NCI-H187 treated with DMSO at 0.1 percent for 48 hours (cell line): ENCODE measurements at regions not wholly inside any gene's neighbourhood (a gene's known extent, or its start where the extent isn't known, plus 50 kb on each side); places are given as distances from the start of the nearest gene placed in this dataset.
"Not testable (repeated sequence)": the region's sequence is repeated elsewhere in the genome, so short reads cannot be mapped to it uniquely, and the experiment has no call there.

Source experiments
- DNase-seq: peaks from one replicate; lab custom pipeline; 2025; lab: John Stamatoyannopoulos, UW

DNA sequence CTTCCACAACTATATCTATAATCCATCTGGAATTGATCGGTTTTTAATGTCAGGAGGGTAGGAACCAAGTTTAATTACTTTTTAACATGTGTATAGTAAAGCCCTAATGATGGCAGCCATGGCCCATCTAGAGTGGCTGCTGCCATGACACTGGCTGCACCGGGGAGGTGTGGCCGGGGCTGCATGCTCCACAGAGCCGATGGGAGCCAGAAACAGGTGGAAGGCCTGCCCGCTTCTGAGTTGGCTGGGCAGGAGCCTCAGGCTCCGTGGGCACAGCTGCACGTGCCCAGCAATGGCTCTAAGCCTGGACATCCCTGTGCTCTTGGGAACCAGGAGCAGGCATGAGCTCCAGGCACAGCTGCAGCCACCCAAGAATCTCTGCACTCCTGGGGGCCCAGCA lies 73.0 kb downstream of the GBP6 start:
- DNase-seq: no peak

DNA sequence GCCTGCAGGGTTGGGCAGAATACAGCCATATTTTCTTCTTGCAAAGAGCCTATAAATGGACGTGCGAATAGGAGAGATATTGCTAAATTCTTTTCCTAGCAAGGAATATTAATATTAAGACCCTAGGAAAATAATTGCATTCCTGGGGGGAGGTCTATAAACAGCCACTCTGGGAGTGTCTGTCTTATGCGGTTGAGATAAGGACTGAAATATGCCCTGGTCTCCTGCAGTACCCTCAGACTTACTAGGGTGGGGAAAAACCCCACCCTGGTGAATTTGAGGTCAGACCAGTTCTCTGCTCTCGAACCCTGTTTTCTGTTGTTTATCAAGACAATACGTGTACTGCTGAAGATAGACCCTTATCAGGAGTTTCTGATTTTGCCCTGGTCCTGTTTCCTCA lies 74.4 kb downstream of the GBP6 start:
- not testable (repeated sequence) for DNase-seq

DNA sequence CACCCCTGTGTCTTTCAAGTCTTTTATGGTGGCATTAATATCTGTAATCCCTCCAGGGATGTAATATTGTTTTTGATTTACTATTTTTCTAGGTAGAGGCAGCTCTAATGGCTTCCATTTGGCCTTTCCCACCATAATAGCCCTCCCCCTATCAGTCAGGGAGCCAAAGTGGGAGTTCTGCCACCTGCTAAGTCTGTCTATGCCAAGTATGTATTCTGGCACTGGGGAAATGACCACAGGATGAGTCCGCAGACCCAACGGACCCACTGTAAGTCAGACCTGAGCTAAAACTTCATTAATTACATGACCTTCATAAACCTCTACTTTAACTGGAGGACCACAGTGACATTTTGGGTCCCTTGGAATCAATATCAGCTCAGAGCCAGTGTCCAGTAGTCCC lies 77.1 kb downstream of the GBP6 start:
- no peak for DNase-seq

DNA sequence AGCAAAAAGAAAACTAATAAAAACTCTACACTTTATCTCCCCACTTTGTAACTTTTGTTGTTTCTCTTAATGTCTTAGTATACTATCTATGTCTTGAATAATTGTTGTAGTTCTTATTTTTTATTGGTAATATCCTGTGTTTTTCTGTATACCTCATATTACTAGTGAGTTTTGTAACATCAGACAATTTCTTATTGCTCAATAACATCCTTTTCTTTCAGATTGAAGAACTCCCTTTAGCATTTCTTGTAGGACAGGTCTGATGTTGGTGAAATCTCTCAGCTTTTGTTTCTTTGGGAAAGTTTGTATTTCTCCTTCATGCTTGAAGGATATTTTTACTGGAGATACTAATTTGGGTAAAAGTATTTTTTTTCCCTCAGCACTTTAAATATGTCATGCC lies 79.8 kb upstream of the LRRC8B start:
- no peak for DNase-seq

DNA sequence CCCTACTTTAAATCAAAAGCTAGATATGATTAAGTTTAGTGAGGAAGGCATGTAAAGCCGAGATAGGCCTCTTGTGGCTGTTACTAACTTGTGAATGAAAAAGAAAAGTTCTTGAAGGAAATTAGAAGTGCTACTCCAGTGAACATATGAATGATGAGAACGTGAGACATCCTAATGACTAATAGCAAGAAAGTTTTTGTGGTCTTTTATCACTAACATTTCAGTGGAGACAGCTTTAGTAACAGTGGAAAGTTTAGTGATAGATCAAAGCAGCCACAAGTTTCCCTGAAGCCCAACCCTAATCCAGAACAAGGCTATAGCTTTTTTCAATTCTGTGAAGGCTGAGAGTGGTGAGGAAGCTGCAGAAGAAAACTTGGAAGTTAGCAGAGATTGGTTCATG lies 73.6 kb upstream of the LRRC8B start:
- no peak for DNase-seq

DNA sequence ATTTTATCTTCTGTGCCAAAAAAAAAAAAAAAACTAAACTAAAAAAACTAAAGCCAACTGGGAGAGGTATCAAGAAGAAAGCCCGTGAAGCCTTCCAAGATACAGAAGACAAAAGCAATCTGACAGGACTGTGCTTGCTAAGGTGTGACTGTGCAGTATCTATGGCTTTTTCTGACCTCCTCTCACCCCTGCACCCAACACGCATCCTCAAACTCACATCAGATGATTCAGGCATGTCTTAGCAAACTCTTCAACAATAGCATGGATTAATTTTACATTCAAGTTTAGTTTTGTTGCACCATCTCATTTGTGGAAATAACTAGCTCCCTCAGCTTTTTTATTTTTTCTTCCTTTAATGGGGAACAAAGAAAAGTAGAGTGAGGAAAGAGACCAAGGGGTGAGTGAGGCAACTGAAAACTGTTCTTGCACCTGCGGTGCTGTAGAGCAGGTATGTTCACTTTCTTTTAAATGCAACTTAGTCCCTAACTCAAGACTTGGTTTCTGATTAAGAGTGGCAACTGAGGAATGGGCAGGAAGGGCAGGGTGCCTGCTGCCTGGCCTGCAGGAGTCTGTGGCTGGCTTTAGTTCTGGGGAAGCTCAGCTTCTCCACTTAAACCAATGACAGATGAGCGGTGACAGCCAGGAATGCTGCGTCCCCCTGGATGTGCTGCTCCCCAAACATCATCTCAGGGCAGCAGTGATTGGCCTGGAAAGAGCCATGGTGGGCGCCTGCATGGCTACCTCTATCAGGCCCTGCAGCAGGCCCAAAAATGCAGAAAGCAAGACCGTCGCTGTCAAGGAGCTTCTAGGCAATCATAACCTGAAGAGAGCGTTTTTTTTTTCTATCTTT lies 71.3 kb upstream of the LRRC8B start:
- DNase-seq: no peak

DNA sequence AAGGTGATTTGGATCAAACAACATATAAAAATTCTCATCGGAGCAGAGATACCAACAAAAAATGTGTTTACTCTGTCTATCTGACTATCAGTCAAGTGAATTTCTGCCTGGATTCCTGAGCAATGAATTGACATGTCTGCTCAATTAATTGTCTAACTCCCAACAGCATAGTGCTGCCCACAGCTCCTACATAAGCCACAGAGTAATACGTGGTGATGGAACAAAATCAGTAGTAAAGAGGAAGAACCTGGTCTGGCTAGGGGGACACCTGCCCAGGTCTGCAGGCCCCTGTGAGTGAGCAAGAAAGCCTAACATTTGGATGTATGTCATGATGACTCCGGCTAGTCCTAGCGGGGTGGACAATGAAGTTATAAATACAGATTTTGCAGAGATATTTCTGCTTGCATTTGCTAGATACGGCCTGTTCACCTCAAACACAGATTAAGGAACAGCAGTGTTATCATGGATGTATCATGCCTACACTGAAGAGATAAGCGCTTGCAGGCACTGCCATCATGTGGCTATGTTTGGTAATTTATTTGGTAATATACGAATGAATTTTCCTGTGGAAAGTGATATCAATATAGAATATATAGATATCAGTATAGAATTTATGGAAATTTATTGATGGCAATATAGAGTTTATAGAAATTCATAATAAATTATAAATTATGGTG lies 69.6 kb upstream of the LRRC8B start:
- DNase-seq: peak; percentile 4

DNA sequence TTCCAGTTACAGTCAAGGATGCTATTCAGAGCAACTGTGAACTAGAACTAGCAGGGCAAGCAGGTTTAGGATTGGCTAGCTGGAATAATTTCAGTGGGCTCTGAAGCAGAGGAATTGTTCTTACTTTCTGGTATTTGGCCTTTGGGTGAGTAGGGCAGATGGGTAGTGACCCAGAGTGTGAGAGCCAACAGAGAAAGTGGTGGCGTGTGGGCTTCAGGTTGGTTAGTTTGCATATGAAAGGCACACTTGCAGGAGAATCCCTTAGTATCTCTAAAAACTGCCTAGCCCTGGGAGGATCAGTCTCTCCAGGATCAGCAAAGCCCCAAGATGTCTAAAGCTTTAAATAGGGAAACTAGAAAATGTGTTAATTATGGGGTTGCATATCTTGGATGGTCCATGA lies 67.6 kb upstream of the LRRC8B start:
- no peak for DNase-seq

DNA sequence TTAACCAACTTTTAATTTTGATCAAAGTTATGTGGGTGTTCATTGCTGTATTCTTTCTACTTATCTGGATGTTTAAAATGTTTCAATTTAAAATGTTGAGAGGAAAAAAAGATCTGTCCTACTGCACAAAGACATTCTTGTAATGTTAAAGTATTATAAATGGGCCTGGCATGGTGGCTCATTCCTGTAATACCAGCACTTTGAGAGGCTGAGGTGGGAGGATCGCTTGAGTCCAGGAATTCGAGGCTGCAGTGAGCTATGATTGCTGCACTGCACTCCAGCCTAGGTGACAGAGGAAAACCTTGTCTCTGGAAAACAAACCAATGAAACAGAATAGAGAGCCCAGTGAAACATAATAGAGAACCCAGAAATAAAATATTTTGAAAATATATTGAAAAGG lies 65.5 kb upstream of the LRRC8B start:
- DNase-seq: no peak

DNA sequence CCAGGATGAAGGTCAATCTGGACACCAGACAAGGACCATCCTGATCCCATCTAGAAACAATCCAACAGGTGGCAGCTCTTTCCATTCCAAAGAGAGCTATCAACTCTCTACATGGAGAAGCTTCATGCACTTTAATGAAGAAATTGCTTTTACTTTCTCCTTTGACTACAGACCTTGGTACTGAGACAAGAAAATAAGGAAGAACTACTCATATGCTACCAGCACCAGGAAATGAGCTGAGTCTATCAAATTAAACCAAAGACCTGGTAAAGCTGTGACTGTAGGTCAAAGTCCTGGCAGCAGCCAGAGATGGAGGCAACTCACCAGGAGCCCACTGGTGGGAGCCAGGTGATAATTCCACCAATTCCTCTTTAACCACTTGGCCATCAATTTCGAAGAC lies 64.3 kb upstream of the LRRC8B start:
- DNase-seq: no peak

DNA sequence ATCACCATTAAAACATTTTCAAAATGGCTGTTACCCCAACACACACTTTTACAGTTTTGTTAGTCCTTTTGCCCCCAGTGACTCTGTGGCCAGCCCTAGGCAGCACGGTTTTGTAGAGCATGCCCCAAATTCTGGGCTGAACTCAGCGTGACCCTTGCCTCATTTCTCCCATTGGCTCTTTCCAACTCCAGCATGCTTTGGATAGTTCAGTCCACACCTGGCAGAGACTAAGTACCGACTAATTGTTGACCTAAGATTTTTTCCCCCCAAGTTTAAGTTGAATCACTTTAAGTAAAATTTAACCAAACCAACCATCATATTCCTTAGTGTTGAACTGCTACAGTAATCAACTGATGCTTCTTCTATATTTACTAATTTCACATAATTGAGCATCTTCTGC lies 62.4 kb upstream of the LRRC8B start:
- DNase-seq: no peak

DNA sequence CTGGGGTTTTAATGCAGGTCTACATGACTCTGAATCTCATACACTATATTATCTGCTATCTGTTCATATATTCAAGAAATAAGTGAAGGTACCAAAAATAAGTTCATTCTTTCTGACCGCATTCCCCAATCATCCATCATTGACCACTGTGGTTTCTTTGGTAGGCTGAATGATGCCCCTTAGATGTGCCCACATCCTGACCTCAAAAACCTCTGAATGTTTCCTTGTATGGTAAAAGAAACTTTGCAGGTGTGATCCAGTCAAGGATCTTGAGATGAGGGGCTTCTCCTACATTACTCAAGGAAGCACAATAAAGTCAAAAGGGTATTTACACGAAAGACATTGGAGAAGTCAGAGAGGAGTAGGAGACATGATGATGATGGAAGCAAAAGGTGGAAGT lies 60.6 kb upstream of the LRRC8B start:
- no peak for DNase-seq

DNA sequence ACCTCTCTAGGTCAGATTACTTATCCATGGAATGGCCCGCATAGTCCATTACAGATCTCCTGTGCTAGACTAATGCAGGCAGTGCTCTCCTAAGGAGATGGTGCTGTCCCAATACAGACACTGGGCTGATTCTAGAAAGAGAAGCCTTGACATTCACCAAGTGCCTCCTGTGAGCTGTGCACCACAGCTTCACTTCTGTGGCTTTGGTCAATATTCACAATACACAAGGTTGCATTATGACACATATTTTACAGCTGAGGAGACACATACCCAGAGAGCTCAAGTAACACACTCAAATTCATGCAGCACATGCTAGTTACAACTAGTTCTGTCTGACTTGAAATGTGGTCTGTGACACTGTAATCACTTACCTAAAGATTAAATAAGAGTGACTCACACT lies 59.4 kb upstream of the LRRC8B start:
- DNase-seq: no peak

DNA sequence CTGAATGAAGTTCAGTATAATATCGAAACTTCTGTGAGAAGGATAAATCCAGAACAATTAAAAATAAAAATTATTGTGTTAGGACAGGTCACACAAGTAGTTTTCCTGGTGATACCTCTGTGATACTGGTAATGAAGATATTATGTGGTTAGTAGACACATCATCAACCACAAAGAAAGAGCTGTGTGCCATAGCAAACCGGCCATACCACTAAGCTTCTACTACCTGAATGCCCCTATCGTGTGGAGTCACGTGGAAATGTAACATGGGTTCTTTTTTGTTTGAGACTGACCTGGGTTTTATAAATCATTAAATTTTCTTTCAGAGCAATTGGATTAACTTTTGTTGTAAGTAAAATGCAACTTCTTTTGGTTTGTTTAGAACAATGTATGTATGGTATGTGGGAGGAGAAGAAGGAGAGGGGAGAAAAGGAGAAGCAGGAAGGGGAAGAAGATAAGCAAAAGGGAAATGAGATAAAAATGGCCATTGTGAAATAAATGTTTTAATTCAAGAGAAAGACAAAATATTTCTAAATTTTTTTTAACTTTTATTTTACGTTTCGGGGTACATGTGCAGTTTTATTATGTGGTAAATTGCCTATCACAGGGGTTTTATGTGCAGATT lies 58.2 kb upstream of the LRRC8B start:
- DNase-seq: no peak

DNA sequence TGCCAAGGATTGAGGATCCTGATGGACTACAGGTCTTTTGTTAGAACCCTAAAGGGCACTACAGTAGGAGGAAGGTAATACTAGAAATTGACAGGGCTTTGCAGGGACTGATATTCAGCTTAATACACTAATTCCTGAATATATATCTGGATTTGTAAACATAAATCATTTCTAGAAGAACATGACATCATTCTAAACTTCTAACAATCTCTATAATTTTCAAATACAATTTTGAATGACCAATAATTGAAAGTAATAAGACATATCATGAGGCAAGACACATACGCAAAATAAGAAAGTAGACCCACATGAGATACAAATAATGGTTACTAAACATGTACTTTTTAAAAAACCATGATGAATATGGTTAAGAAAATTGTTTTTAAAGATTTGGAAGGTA lies 52.4 kb upstream of the LRRC8B start:
- DNase-seq: no peak

DNA sequence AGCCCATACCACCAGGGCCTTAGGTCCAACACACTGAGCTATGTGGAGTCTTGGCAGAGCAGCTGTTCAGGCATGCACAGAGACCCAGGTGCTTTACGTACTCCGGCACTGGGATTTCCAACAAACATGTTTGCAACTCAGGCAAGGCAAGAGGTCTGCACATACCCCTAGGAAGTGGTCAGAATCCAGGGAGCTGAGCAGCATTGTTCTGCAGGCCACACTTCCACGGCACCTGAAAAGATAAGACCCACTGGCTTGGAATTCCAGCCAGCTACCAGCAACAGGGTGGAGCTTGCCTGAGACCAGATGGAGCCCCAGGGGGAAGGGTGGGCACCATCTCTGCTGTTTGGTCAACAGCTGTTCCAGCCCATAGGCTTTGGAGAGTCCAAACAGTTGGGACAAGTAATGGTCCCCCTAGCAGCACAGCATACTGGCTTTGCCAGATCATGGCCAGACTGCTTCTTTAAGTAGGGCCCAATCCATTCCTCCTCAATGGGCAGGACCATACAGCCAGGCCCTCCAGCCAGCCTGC lies 51.7 kb upstream of the LRRC8B start:
- no peak for DNase-seq
